Panc1 (cell line): ENCODE measurements at regions not wholly inside any gene's neighbourhood (a gene's known extent, or its start where the extent isn't known, plus 50 kb on each side); places are given as distances from the start of the nearest gene placed in this dataset.

Experiments
- CTCF ChIP-seq: fragments of 450-650 bp; IDR thresholded peaks from 2 replicates; pipeline ENCODE4 v1.5.1; 2017; ENCODE audit warnings: mild to moderate bottlenecking
- POLR2AphosphoS5 ChIP-seq: IDR thresholded peaks from 2 replicates; pipeline ENCODE4 v1.6.1; 2012; ENCODE audit warnings: mild to moderate bottlenecking, low read depth, low read length, moderate library complexity
- SIN3A ChIP-seq: IDR thresholded peaks from 2 replicates; pipeline ENCODE4 v1.6.1; 2012; ENCODE audit warnings: low read depth, mild to moderate bottlenecking, low read length, moderate library complexity, borderline replicate concordance; ENCODE audit not compliant: insufficient read depth
- TCF7L2 ChIP-seq: IDR thresholded peaks from 2 replicates; pipeline ENCODE4 v1.6.1; 2011; ENCODE audit warnings: mild to moderate bottlenecking, low read depth, low read length, inconsistent platforms

GRCh38 chr3:69496856-69497255 is 111.0 kb upstream of the FRMD4B start:
- TF ChIP-seq CTCF (no peak), TCF7L2 (no peak), POLR2AphosphoS5 (no peak), SIN3A (no peak)
